Right lobe of liver (tissue), 4 donors: ENCODE measurements at regions not wholly inside any gene's neighbourhood (a gene's known extent, or its start where the extent isn't known, plus 50 kb on each side); places are given as distances from the start of the nearest gene placed in this dataset.

Source experiments
- CTCF ChIP-seq, 4 donors: fragments of 200-600 bp in 3 of 4; fragments of 450-650 bp in 1 of 4; IDR thresholded peaks; one replicate each; pipeline versions ENCODE4 v1.5.1 to v1.8.0; 2016 to 2022; ENCODE audit warnings: antibody characterized with exemption in 4 of 4, mild to moderate bottlenecking in 2 of 4
- POLR2A ChIP-seq: fragments of 450-650 bp; IDR thresholded peaks from one replicate; pipeline ENCODE4 v1.6.1; 2017; ENCODE audit warnings: antibody characterized with exemption, mild to moderate bottlenecking
- donor health status: DM: no; HTN: no; CAD: no.
- donor health status: DM: no; HTN: no; CAD: no.
- donor health status: DM: no; HTN: yes; CAD: no.

GRCh38 chr11:11170352-11171084, 182.5 kb downstream of the CSNK2A3 start:
- no peak for TF ChIP-seq CTCF (IDR thresholded peaks at IDR 0.05)
- TF ChIP-seq POLR2A: no peak
